H1 (cell line): ENCODE measurements at regions not wholly inside any gene's neighbourhood (a gene's known extent, or its start where the extent isn't known, plus 50 kb on each side); places are given as distances from the start of the nearest gene placed in this dataset.

Experiments used
- CTCF ChIA-PET: fragments of 300-600 bp; sonication (Branson Sonifier 250); formaldehyde crosslinking; loops from one replicate; lab custom pipeline; 2021; ENCODE audit not compliant: partially characterized antibody; lab: Charles Lee
- POLR2A ChIA-PET: fragments of 300-600 bp; sonication (Branson Sonifier 250); formaldehyde crosslinking; loops from one replicate; lab custom pipeline; 2021; ENCODE audit warnings: inconsistent platforms; ENCODE audit not compliant: partially characterized antibody; lab: Charles Lee
- DNase-seq, 2 experiments: peaks; one replicate each; pipeline versions ENCODE4 v3.0.0 to v3.0.0-alpha.2; 2010 to 2022; ENCODE audit warnings: low spot score in 2 of 2, low read depth in 1 of 2, mixed read lengths in 1 of 2
- FAIRE-seq: peaks from 2 replicates; lab custom pipeline; 2011; peaks lifted over from hg19 to GRCh38; lab: Jason Lieb, UNC
- H2AFZ ChIP-seq: 2 replicates; pipeline ENCODE4 v1.8.1; 2012; ENCODE audit warnings: low read length, inconsistent platforms
- H2AK5ac ChIP-seq: 2 replicates; pipeline ENCODE4 v1.6.1; 2013; ENCODE audit warnings: low read depth, low read length
- H2BK120ac ChIP-seq: replicated peaks from 2 replicates; pipeline ENCODE3; 2013; ENCODE audit warnings: low read depth, low read length, inconsistent platforms
- H2BK12ac ChIP-seq: 2 replicates; pipeline ENCODE4 v1.6.1; 2013; ENCODE audit warnings: low read depth, low read length
- H2BK15ac ChIP-seq: 2 replicates; pipeline ENCODE4 v1.6.1; 2013; ENCODE audit warnings: low read length
- H2BK20ac ChIP-seq: 2 replicates; pipeline ENCODE4 v1.6.1; 2013; ENCODE audit warnings: low read length
- H2BK5ac ChIP-seq: 2 replicates; pipeline ENCODE4 v1.6.1; 2013; ENCODE audit warnings: low read depth, low read length
- H3K14ac ChIP-seq: 2 replicates; pipeline ENCODE4 v1.6.1; 2013; ENCODE audit warnings: inconsistent platforms; ENCODE audit not compliant: insufficient read length
- H3K18ac ChIP-seq: 2 replicates; pipeline ENCODE4 v1.6.1; 2013; ENCODE audit warnings: low read length; ENCODE audit errors: extremely low read depth
- H3K23ac ChIP-seq: 2 replicates; pipeline ENCODE4 v1.6.1; 2013; ENCODE audit warnings: inconsistent platforms; ENCODE audit not compliant: insufficient read length
- H3K23me2 ChIP-seq: 2 replicates; pipeline ENCODE4 v1.6.1; 2013; ENCODE audit warnings: low read depth, low read length
- H3K27ac ChIP-seq: 2 replicates; pipeline ENCODE4 v1.6.1; 2011; ENCODE audit warnings: low read depth, low read length, inconsistent platforms
- H3K27me3 ChIP-seq, 4 experiments: replicated peaks in 1 of 4; 1 replicate in 1 of 4; 2 replicates in 3 of 4; pipeline versions ENCODE4 v1.6.1 to v1.8.1; 2011 to 2013; ENCODE audit warnings: low read length in 3 of 4, mild to moderate bottlenecking in 3 of 4, inconsistent platforms in 2 of 4, mixed read lengths in 2 of 4, moderate library complexity in 1 of 4; ENCODE audit not compliant: control insufficient read depth in 3 of 4, insufficient read depth in 3 of 4; ENCODE audit errors: extremely low read depth in 1 of 4
- H3K36me3 ChIP-seq, 4 experiments: 2 replicates each; pipeline versions ENCODE4 v1.6.1 to v1.8.1; 2011 to 2013; ENCODE audit warnings: mild to moderate bottlenecking in 4 of 4, low read length in 3 of 4, moderate library complexity in 2 of 4, control low read depth in 1 of 4, inconsistent platforms in 1 of 4; ENCODE audit not compliant: insufficient read depth in 4 of 4, control insufficient read depth in 2 of 4
- H3K4ac ChIP-seq: replicated peaks from 2 replicates; pipeline ENCODE3; 2013; ENCODE audit warnings: low read length, low read depth, mixed read lengths, inconsistent platforms; ENCODE audit not compliant: insufficient read length
- H3K4me1 ChIP-seq, 4 experiments: replicated peaks in 1 of 4; 1 replicate in 1 of 4; 2 replicates in 3 of 4; pipeline versions ENCODE4 v1.6.1 to v1.8.1; 2011 to 2013; ENCODE audit warnings: low read length in 3 of 4, inconsistent platforms in 2 of 4, mixed read lengths in 1 of 4; ENCODE audit not compliant: insufficient read depth in 4 of 4, control insufficient read depth in 3 of 4
- H3K4me2 ChIP-seq, 2 experiments: 2 replicates each; pipeline versions ENCODE4 v1.6.1 to v1.8.1; 2011 to 2013; ENCODE audit warnings: low read depth in 2 of 2, low read length in 2 of 2, control low read depth in 1 of 2, inconsistent platforms in 1 of 2, mild to moderate bottlenecking in 1 of 2; ENCODE audit not compliant: insufficient read depth in 1 of 2
- H3K4me3 ChIP-seq, 4 experiments: fragments of 200-600, 300-600 bp in 1 of 4; sonication (generic), shearing (Covaris generic), sonication (Bioruptor Twin) in 1 of 4; 2 replicates each; pipeline versions ENCODE4 v1.5.1 to v1.8.1; 2011 to 2016; ENCODE audit warnings: low read length in 4 of 4, low read depth in 3 of 4, control low read depth in 2 of 4, inconsistent platforms in 2 of 4, mild to moderate bottlenecking in 2 of 4, mixed read lengths in 1 of 4, moderate library complexity in 1 of 4; ENCODE audit not compliant: insufficient read depth in 2 of 4; ENCODE audit errors: extremely low read depth in 1 of 4
- H3K56ac ChIP-seq: replicated peaks from 2 replicates; pipeline ENCODE3; 2013; ENCODE audit warnings: low read depth, mild to moderate bottlenecking, mixed read lengths, low read length, inconsistent platforms; ENCODE audit not compliant: insufficient read length
- H3K79me1 ChIP-seq: 2 replicates; pipeline ENCODE4 v1.6.1; 2013; ENCODE audit warnings: low read depth, low read length, control low read depth
- H3K79me2 ChIP-seq, 2 experiments: 2 replicates each; pipeline versions ENCODE4 v1.6.1 to v1.8.1; 2012 to 2013; ENCODE audit warnings: low read length in 2 of 2, mild to moderate bottlenecking in 2 of 2, inconsistent platforms in 1 of 2; ENCODE audit not compliant: insufficient read depth in 2 of 2, control insufficient read depth in 1 of 2
- H3K9ac ChIP-seq, 4 experiments: replicated peaks in 1 of 4; 1 replicate in 1 of 4; 2 replicates in 3 of 4; pipeline versions ENCODE4 v1.6.1 to v1.8.1; 2011 to 2013; ENCODE audit warnings: low read depth in 3 of 4, low read length in 3 of 4, control low read depth in 2 of 4, mild to moderate bottlenecking in 2 of 4, moderate library complexity in 2 of 4, inconsistent platforms in 1 of 4; ENCODE audit errors: extremely low read depth in 1 of 4
- H3K9me3 ChIP-seq, 2 experiments: 2 replicates each; pipeline versions ENCODE4 v1.6.1 to v1.8.1; 2012 to 2013; ENCODE audit warnings: mild to moderate bottlenecking in 2 of 2, moderate library complexity in 2 of 2, control low read depth in 1 of 2, inconsistent platforms in 1 of 2, low read depth in 1 of 2, low read length in 1 of 2, mixed read lengths in 1 of 2; ENCODE audit not compliant: insufficient read depth in 2 of 2
- H4K20me1 ChIP-seq, 2 experiments: replicated peaks in 1 of 2; 2 replicates each; pipeline versions ENCODE3 to v1.8.1; 2011 to 2013; ENCODE audit warnings: inconsistent platforms in 2 of 2, low read length in 2 of 2, mild to moderate bottlenecking in 1 of 2; ENCODE audit not compliant: insufficient read depth in 2 of 2, control insufficient read depth in 1 of 2
- H4K5ac ChIP-seq: 2 replicates; pipeline ENCODE4 v1.6.1; 2013; ENCODE audit warnings: low read length, low read depth, mixed read lengths, inconsistent platforms; ENCODE audit not compliant: insufficient read length
- H4K8ac ChIP-seq: 2 replicates; pipeline ENCODE4 v1.8.0; 2013; ENCODE audit warnings: mild to moderate bottlenecking, moderate library complexity, low read length, inconsistent platforms; ENCODE audit not compliant: insufficient read depth; ENCODE audit errors: extremely low read depth
- H4K91ac ChIP-seq: replicated peaks from 2 replicates; pipeline ENCODE3; 2013; ENCODE audit warnings: low read length, mixed read lengths, inconsistent platforms; ENCODE audit not compliant: insufficient read length
- CTCF ChIP-seq, 3 experiments: IDR thresholded peaks; 1 replicate in 2 of 3; 2 replicates in 1 of 3; pipeline versions ENCODE4 v1.5.1 to v1.6.1; 2011; ENCODE audit warnings: low read length in 3 of 3, mild to moderate bottlenecking in 3 of 3, inconsistent platforms in 2 of 3, low read depth in 1 of 3, moderate library complexity in 1 of 3; ENCODE audit not compliant: insufficient read depth in 1 of 3; ENCODE audit errors: control extremely low read depth in 1 of 3
- FOSL1 ChIP-seq: IDR thresholded peaks from 2 replicates; pipeline ENCODE4 v1.6.1; 2011; ENCODE audit warnings: mild to moderate bottlenecking, low read depth, low read length, moderate library complexity; ENCODE audit not compliant: insufficient read depth
- GABPA ChIP-seq: IDR thresholded peaks from 2 replicates; pipeline ENCODE4 v1.6.1; 2011; ENCODE audit warnings: mild to moderate bottlenecking, low read length, moderate library complexity, borderline replicate concordance; ENCODE audit not compliant: insufficient read depth
- NANOG ChIP-seq: IDR thresholded peaks from 2 replicates; pipeline ENCODE4 v1.6.1; 2011; ENCODE audit warnings: low read length, low read depth, mild to moderate bottlenecking, inconsistent platforms; ENCODE audit not compliant: insufficient read depth, poor library complexity, severe bottlenecking
- RAD21 ChIP-seq, 2 experiments: IDR thresholded peaks in 1 of 2; conservative IDR thresholded peaks in 1 of 2; 2 replicates each; pipeline ENCODE4 v1.6.1; 2011; ENCODE audit warnings: low read depth in 2 of 2, low read length in 2 of 2, improper control_type of control experiment in 1 of 2, inconsistent platforms in 1 of 2, mild to moderate bottlenecking in 1 of 2, moderate library complexity in 1 of 2
- RNF2 ChIP-seq: fragments of 200-900, 300-1000 bp; sonication (generic); IDR thresholded peaks from 2 replicates; pipeline ENCODE4 v1.7.1; 2016; ENCODE audit warnings: borderline replicate concordance, low read depth, mild to moderate bottlenecking, antibody characterized with exemption, low read length; ENCODE audit not compliant: poor library complexity, severe bottlenecking; ENCODE audit errors: missing control alignments
- SAP30 ChIP-seq: fragments of 300-600 bp; sonication (generic); IDR thresholded peaks from 2 replicates; pipeline ENCODE4 v1.7.1; 2012; ENCODE audit warnings: low read length, moderate library complexity, mild to moderate bottlenecking, inconsistent platforms; ENCODE audit not compliant: insufficient read depth, insufficient replicate concordance
- TBP ChIP-seq: IDR thresholded peaks from 2 replicates; pipeline ENCODE4 v1.6.1; 2011; ENCODE audit warnings: low read depth, low read length, improper control_type of control experiment
- WGBS, 2 experiments: shearing (Covaris generic) in 1 of 2; methylation state at CpG; one replicate each; pipeline versions ENCODE4 v1.1.6 to v1.1.7; 2013 to 2015; ENCODE audit warnings: low lambda C conversion rate in 2 of 2, mixed read lengths in 2 of 2, inconsistent platforms in 1 of 2, low coverage in 1 of 2, missing lambda C conversion rate in 1 of 2; ENCODE audit not compliant: insufficient replicate concordance in 2 of 2, insufficient coverage in 1 of 2, insufficient read length in 1 of 2; ENCODE audit errors: extremely low coverage in 1 of 2, missing lambda C conversion rate in 1 of 2; 5-methylcytosine and 5-hydroxymethylcytosine counted together

DNA sequence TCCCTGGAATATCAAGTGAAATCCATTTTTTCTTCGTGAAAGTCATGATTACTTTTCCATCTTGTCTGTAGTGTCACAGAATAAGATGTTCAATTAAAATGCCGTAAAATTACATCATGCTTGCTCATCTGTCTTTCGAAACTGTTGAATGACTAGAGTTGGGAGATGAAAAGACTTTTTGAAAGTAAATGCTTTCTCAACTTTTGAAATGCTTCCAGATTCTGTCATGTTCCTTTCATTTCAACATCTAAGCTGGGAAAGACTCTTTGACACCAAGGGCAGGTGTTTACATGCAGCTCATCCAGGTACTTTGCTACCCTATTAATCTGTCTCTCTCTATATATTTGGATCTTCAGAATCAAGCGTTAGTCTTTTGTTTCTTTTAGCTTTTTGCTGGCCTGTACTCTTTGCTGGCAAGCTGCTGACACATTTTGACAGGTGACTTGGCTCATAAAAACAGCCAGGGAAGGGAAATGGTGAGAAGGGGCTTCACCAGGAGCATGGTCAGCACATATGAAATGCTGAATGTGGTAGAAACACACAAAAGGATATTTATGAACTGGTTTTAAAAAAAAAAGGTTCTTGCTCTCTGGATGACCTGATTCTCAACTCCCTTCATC lies 77.0 kb upstream of the METAP2 start:
- H3K23ac ChIP-seq: no peak overlapping the region
- no peaks in the 10 kb centered on the region for H3K79me1 ChIP-seq
- H3K79me2 ChIP-seq: no peaks in the 10 kb centered on the region
- no peak overlapping the region for H3K4me2 ChIP-seq
- H4K20me1 ChIP-seq: no peaks in the 10 kb centered on the region
- no peak overlapping the region for H2BK12ac ChIP-seq
- no peaks in the 10 kb centered on the region; a peak in 1 of 7 replicates for H3K4me1 ChIP-seq
- H3K18ac ChIP-seq: no peak overlapping the region
- no peak overlapping the region for H2AFZ ChIP-seq
- 80% methylated on average over 4 of the region's 4 CpGs; no CpG with 5 or more reads in 1 of the 2 experiments for WGBS, 2 experiments
- ChIA-PET POLR2A (interaction anchor here (0.7 kb wide), 1 partner anchor 1239 kb away, joined by 3 read pairs; no protein-coding TSS in a partner anchor), CTCF (interaction anchor here (0.6 kb wide), 1 partner anchor 1322 kb away, joined by 3 read pairs; no protein-coding TSS in a partner anchor)
- no peak overlapping the region for H3K56ac ChIP-seq
- H3K9ac ChIP-seq: no peak overlapping the region
- no peak overlapping the region for H2BK20ac ChIP-seq
- H3K27me3 ChIP-seq: no peaks in the 10 kb centered on the region
- H3K4ac ChIP-seq: no peak overlapping the region
- no peak overlapping the region for H4K5ac ChIP-seq
- H2BK15ac ChIP-seq: no peak overlapping the region
- H2BK5ac ChIP-seq: no peak overlapping the region
- no peak overlapping the region for H3K27ac ChIP-seq
- H2BK120ac ChIP-seq: no peak overlapping the region
- no peaks in the 10 kb centered on the region for H3K23me2 ChIP-seq
- peaks cover 16 to 19% of the 10 kb centered on the region in 2 experiments for H3K9me3 ChIP-seq
- FAIRE-seq (no peak), DNase-seq (no peak)
- H3K14ac ChIP-seq: no peak overlapping the region
- no peak overlapping the region for H3K4me3 ChIP-seq
- no peak overlapping the region for H2AK5ac ChIP-seq
- H3K36me3 ChIP-seq: no peaks in the 10 kb centered on the region; a peak in 1 of 8 replicates
- no peak overlapping the region for H4K8ac ChIP-seq
- H4K91ac ChIP-seq: no peak overlapping the region
- TF ChIP-seq RNF2 (no peak), RAD21 (IDR thresholded peaks at IDR 0.05 in 1 of 2, conservative IDR thresholded peaks at IDR 0.05 in 1 of 2; ENCODE audit: low read depth in 2 of 2, low read length in 2 of 2) (no peak), GABPA (no peak), NANOG (no peak), FOSL1 (no peak), TBP (no peak), SAP30 (no peak), CTCF (IDR thresholded peaks at IDR 0.05; ENCODE audit: control extremely low read depth in 1 of 3, insufficient read depth in 1 of 3, low read depth in 1 of 3, low read length in 3 of 3) (no peak)
